Mesothelial cell of epicardium (in vitro differentiated cells): ENCODE measurements at regions not wholly inside any gene's neighbourhood (a gene's known extent, or its start where the extent isn't known, plus 50 kb on each side); places are given as distances from the start of the nearest gene placed in this dataset.
A peak's percentile ranks its signal among the peaks of the same experiment; 100 is the strongest.

ENCODE experiments used
- DNase-seq, 2 experiments: peaks; one replicate each; pipeline ENCODE4 v3.0.0; 2021; ENCODE audit warnings: low spot score in 2 of 2; ENCODE audit not compliant: unreplicated experiment in 2 of 2
- H3K27ac Mint-ChIP-seq: 2 replicates; pipeline ENCODE4 v1.8.0; 2021; ENCODE audit warnings: mixed read lengths
- H3K27me3 Mint-ChIP-seq: 2 replicates; pipeline ENCODE4 v1.8.0; 2021; ENCODE audit warnings: low read depth, mixed read lengths
- H3K36me3 Mint-ChIP-seq: 2 replicates; pipeline ENCODE4 v1.8.0; 2021; ENCODE audit warnings: mixed read lengths
- H3K4me1 Mint-ChIP-seq: 2 replicates; pipeline ENCODE4 v1.8.0; 2021; ENCODE audit warnings: mixed read lengths
- H3K4me3 Mint-ChIP-seq: 2 replicates; pipeline ENCODE4 v1.8.0; 2021; ENCODE audit warnings: mild to moderate bottlenecking, moderate library complexity, mixed read lengths
- H3K9me3 Mint-ChIP-seq: 2 replicates; pipeline ENCODE4 v1.8.0; 2021; ENCODE audit warnings: mixed read lengths
- TF ChIP-seq, protein P1 (sequence below): fragments of 200-600 bp; sonication (generic); IDR thresholded peaks from one replicate; pipeline ENCODE4 v1.5.0; 2021; ENCODE audit warnings: antibody characterized with exemption; ENCODE audit not compliant: unreplicated experiment

DNA sequence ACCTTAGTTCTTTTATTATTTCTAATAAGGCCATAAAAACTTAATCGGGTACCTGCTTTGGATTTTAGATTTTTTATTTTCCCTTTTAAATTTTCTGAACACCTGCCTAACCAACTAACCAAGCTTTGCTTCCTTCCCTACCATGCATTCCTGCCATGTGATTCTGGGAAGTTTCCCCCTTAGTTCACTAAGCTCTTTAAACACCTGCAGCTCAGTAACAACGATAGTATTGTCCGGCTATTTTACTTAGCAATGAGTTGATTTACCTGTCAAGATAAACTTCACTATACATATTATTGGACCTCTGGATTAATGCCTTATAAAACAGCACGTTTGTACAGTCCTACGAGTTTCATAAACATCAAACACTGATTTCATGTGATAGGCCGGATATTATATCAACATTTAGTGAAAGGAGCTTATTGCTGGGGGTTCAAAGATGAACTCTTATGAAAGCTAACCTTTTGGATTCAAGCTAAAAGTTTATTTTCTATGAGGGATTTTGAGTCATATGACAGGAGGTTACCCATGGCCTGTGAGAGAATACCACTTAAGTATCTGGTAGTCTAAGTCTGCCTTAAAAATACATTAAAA lies 81.0 kb upstream of the STARD13 start:
- Mint-ChIP-seq H3K36me3 (no peaks in the 10 kb centered on the region), H3K27ac (peak overlapping the region; percentile 43), H3K4me1 (peaks cover 34% of the 10 kb centered on the region), H3K4me3 (no peak overlapping the region), H3K9me3 (peaks cover 2% of the 10 kb centered on the region), H3K27me3 (no peaks in the 10 kb centered on the region)
- DNase-seq: no peak
- TF ChIP-seq, protein P1, sequence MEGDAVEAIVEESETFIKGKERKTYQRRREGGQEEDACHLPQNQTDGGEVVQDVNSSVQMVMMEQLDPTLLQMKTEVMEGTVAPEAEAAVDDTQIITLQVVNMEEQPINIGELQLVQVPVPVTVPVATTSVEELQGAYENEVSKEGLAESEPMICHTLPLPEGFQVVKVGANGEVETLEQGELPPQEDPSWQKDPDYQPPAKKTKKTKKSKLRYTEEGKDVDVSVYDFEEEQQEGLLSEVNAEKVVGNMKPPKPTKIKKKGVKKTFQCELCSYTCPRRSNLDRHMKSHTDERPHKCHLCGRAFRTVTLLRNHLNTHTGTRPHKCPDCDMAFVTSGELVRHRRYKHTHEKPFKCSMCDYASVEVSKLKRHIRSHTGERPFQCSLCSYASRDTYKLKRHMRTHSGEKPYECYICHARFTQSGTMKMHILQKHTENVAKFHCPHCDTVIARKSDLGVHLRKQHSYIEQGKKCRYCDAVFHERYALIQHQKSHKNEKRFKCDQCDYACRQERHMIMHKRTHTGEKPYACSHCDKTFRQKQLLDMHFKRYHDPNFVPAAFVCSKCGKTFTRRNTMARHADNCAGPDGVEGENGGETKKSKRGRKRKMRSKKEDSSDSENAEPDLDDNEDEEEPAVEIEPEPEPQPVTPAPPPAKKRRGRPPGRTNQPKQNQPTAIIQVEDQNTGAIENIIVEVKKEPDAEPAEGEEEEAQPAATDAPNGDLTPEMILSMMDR: no peak

DNA sequence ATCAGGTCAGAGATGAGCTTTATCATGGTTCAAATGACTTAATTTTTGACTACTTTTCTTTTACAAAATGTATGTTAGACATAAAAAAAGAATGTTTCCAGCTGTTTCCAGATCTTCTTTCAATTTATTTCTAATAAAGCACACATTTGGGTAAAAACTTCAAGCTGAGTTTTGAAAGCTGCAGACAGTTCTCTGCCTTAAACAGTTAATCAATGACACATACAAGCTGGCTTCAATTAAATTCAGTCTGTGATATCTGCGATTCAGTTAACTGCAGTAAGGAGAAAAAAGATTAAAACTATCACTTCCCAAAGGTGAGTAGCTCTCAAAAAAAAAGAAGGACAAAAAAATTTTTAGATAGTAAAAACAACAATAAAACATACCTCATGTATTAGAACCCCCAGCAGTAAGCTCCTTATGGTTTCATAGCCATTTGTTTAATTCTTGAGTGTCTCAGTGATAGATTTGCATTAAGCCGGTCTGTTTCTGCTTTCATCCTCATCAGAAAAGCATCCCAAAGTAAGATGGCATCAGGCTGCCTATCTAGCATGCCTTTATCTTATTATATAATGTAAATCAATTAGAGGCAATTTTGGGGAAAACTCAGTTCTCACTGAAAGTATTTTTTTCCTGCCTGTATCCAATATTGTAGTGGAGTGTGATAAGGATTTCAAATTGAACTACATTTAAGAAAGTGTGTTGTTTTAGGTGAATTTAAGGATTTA lies 81.8 kb upstream of the STARD13 start:
- H3K9me3 Mint-ChIP-seq: no peaks in the 10 kb centered on the region
- H3K36me3 Mint-ChIP-seq: no peaks in the 10 kb centered on the region
- H3K4me1 Mint-ChIP-seq: peaks cover 34% of the 10 kb centered on the region
- H3K27me3 Mint-ChIP-seq: no peaks in the 10 kb centered on the region
- H3K27ac Mint-ChIP-seq: peak overlapping the region; percentile 43
- no peak overlapping the region for H3K4me3 Mint-ChIP-seq
- TF ChIP-seq, protein P1: no peak
- DNase-seq: no peak

DNA sequence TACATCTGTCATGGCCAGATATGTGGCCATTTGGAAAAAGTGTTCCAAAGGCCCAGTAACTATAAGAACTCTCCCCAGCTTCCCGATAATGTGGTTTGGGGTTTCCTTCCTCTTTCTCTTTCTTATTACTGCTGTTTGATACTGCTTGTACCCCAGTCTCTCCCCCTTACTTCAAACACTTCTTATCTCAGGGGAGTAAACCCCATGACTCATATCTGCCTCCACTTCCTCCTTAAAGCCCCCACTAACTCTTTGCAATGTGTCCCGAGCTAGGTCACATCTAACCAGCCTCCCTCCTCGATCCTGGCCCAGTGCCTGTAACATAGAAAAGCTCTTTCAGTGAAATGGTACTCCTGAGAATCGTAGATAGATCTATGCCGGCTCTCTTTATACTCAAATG lies 82.4 kb upstream of the STARD13 start:
- Mint-ChIP-seq H3K27me3 (no peaks in the 10 kb centered on the region), H3K27ac (peak overlapping the region; percentile 14), H3K4me3 (no peak overlapping the region), H3K4me1 (peaks cover 34% of the 10 kb centered on the region), H3K36me3 (no peaks in the 10 kb centered on the region), H3K9me3 (no peaks in the 10 kb centered on the region)
- TF ChIP-seq, protein P1: no peak
- no peak for DNase-seq

DNA sequence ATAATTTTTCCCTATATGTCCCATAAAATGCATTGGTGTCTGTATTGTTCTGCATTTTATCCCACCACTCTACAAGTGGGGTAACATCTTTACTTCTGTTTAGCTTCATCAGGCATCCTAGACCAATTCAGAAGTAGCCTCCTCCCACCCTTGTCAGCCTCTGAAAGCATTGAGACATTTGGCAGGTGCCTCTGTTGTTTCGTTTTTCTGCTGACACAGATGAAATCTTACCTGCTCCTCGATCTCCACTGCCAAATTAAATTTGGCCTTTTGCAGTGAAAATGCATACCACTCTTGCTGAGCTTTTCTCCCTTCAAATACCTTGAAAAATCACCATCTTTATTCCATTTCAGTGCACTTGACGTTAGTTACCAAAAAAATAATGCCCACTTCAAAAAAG lies 83.5 kb upstream of the STARD13 start:
- H3K4me3 Mint-ChIP-seq: no peak overlapping the region

DNA sequence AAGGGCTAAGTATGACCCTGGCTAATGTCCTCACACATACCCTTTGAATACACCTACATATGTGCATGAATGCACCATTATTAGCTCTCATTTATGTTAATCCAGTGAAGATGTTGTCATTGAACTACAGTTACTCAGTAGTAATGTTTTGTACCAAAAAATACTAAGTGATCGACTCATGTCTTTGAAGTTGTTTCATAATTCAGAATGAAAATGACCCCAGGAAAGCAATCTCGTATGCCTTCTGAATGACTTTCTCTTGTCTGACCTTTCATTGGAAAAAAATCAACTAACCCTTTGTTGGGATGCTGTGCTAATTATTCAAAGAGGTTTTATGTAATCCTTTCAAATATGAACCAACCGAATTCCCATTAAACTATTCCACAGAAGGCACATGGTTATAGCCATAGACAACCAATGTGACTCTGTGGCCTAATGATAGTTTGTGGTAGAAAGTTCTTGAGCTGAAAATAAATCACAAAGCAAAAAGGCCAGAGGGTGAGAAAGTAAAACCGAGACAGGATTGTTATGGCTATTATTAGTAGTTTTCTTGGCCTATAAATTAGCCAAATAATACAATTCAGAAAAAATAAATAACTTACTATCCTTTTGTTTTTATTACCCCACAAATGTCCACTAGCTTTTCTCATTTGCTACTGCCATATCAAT lies 86.8 kb upstream of the STARD13 start:
- no peak for DNase-seq
- Mint-ChIP-seq H3K27ac (no peak overlapping the region), H3K27me3 (no peaks in the 10 kb centered on the region), H3K9me3 (no peaks in the 10 kb centered on the region), H3K4me3 (no peak overlapping the region), H3K4me1 (peaks cover 13% of the 10 kb centered on the region), H3K36me3 (no peaks in the 10 kb centered on the region)
- TF ChIP-seq, protein P1: no peak

More for the DNA sequence above, 83.5 kb upstream of the STARD13 start:
- no peak overlapping the region for H3K27ac Mint-ChIP-seq
- H3K27me3 Mint-ChIP-seq: no peaks in the 10 kb centered on the region
- no peak for DNase-seq
- no peaks in the 10 kb centered on the region for H3K9me3 Mint-ChIP-seq
- peaks cover 34% of the 10 kb centered on the region for H3K4me1 Mint-ChIP-seq
- TF ChIP-seq, protein P1: no peak
- H3K36me3 Mint-ChIP-seq: no peaks in the 10 kb centered on the region
